HCT116 (cell line): ENCODE measurements at regions not wholly inside any gene's neighbourhood (a gene's known extent, or its start where the extent isn't known, plus 50 kb on each side); places are given as distances from the start of the nearest gene placed in this dataset.

Experiments used
- ATAC-seq: fragments of 200-7000 bp; cut with Tn5 transposase; 2 replicates; pipeline ENCODE4 v1.9.1; 2020; ENCODE audit warnings: mild to moderate bottlenecking, moderate library complexity
- BruUV-seq: library from RNA; stranded (reverse); fragments of 400-500 nt; replicated peaks from 2 replicates; lab custom pipeline; 2021; lab: Mats Ljungman, UMichigan
- CTCF ChIA-PET: fragments of 300-600 bp; sonication (Branson Sonifier 250); formaldehyde crosslinking; loops from one replicate; lab custom pipeline; 2021; ENCODE audit warnings: antibody characterized with exemption; lab: Charles Lee
- POLR2A ChIA-PET: fragments of 300-600, 350-600 bp; sonication (Branson Sonifier 250); formaldehyde crosslinking; loops from one replicate; lab custom pipeline; 2021; ENCODE audit warnings: antibody characterized with exemption; lab: Charles Lee
- RAD21 ChIA-PET, 2 experiments: fragments of 300-600 bp; sonication (Branson Sonifier 250); formaldehyde crosslinking; loops; one replicate each; lab custom pipeline; 2023; ENCODE audit warnings: low total read pairs in 2 of 2; ENCODE audit not compliant: uncharacterized antibody in 2 of 2, unreplicated experiment in 2 of 2, low non-redundant PET in 1 of 2; lab: Charles Lee
- DNase-seq: peaks from one replicate; pipeline ENCODE4 v3.0.0-alpha.2; 2010; ENCODE audit warnings: low read depth, low spot score
- H2AFZ ChIP-seq: fragments of 200-600 bp; shearing (Covaris generic), sonication (generic); 2 replicates; pipeline ENCODE4 v1.6.1; 2017; ENCODE audit warnings: low read depth, mixed run types, mixed read lengths, antibody characterized with exemption, low read length; ENCODE audit not compliant: poor library complexity, severe bottlenecking
- H3K27ac ChIP-seq: 2 replicates; pipeline ENCODE4 v1.5.1; 2012; ENCODE audit warnings: low read depth, low read length
- H3K27me3 ChIP-seq: fragments of 200-600 bp; sonication (generic); 2 replicates; pipeline ENCODE4 v1.6.1; 2016; ENCODE audit warnings: mixed run types, low read length, mixed read lengths; ENCODE audit not compliant: insufficient read depth
- H3K36me3 ChIP-seq, 2 experiments: fragments of 200-500 bp in 1 of 2; fragments of 200-600 bp in 1 of 2; sonication (Bioruptor generic) in 1 of 2; sonication (generic) in 1 of 2; 2 replicates each; pipeline versions ENCODE4 v1.5.1 to v1.6.1; 2014 to 2016; ENCODE audit warnings: low read length in 2 of 2, inconsistent platforms in 1 of 2, mixed read lengths in 1 of 2, mixed run types in 1 of 2; ENCODE audit not compliant: insufficient read depth in 2 of 2, control insufficient read depth in 1 of 2
- H3K4me1 ChIP-seq, 2 experiments: fragments of 200-600 bp in 1 of 2; sonication (generic) in 1 of 2; 2 replicates each; pipeline versions ENCODE4 v1.5.1 to v1.6.1; 2012 to 2017; ENCODE audit warnings: low read length in 2 of 2, inconsistent platforms in 1 of 2, mild to moderate bottlenecking in 1 of 2, mixed read lengths in 1 of 2, mixed run types in 1 of 2, moderate library complexity in 1 of 2; ENCODE audit not compliant: insufficient read depth in 2 of 2, control insufficient read depth in 1 of 2
- H3K4me2 ChIP-seq: fragments of 200-600 bp; sonication (generic); 2 replicates; pipeline ENCODE4 v1.6.1; 2017; ENCODE audit warnings: mixed run types, low read length, mixed read lengths
- H3K4me3 ChIP-seq, 2 experiments: fragments of 200-600 bp in 1 of 2; sonication (generic) in 1 of 2; replicated peaks in 1 of 2; 2 replicates each; pipeline ENCODE4 v1.5.1; 2011 to 2016; ENCODE audit warnings: low read length in 2 of 2, control low read depth in 1 of 2, low read depth in 1 of 2, mild to moderate bottlenecking in 1 of 2, mixed read lengths in 1 of 2, mixed run types in 1 of 2
- H3K79me2 ChIP-seq: fragments of 200-600 bp; sonication (generic); 2 replicates; pipeline ENCODE4 v1.6.1; 2017; ENCODE audit warnings: mild to moderate bottlenecking, mixed run types, low read length, moderate library complexity, mixed read lengths; ENCODE audit not compliant: insufficient read depth
- H3K9ac ChIP-seq: fragments of 200-600 bp; sonication (generic); 2 replicates; pipeline ENCODE4 v1.6.1; 2016; ENCODE audit warnings: low read length, mixed read lengths
- H3K9me2 ChIP-seq: fragments of 200-600 bp; sonication (generic), shearing (Covaris generic); 2 replicates; pipeline ENCODE4 v1.6.1; 2017; ENCODE audit warnings: mixed run types, mild to moderate bottlenecking, moderate library complexity; ENCODE audit not compliant: insufficient read depth
- H3K9me3 ChIP-seq, 2 experiments: fragments of 200-500 bp in 1 of 2; fragments of 200-600 bp in 1 of 2; sonication (Bioruptor generic) in 1 of 2; sonication (generic) in 1 of 2; 2 replicates each; pipeline ENCODE4 v1.6.1; 2014 to 2017; ENCODE audit warnings: low read length in 2 of 2, mixed read lengths in 2 of 2, inconsistent platforms in 1 of 2, low read depth in 1 of 2, mild to moderate bottlenecking in 1 of 2, mixed run types in 1 of 2, moderate library complexity in 1 of 2; ENCODE audit not compliant: control insufficient read depth in 1 of 2, insufficient read depth in 1 of 2
- H4K20me1 ChIP-seq: fragments of 200-600 bp; sonication (generic), shearing (Covaris generic); 2 replicates; pipeline ENCODE4 v1.6.1; 2017; ENCODE audit warnings: mixed run types, mild to moderate bottlenecking, moderate library complexity; ENCODE audit not compliant: insufficient read depth
- CEBPB ChIP-seq: IDR thresholded peaks from 2 replicates; pipeline ENCODE4 v1.6.1; 2012; ENCODE audit warnings: low read depth
- ELF1 ChIP-seq: IDR thresholded peaks from 2 replicates; pipeline ENCODE4 v1.6.1; 2012; ENCODE audit warnings: low read depth, borderline replicate concordance
- EZH2 ChIP-seq: fragments of 200-600 bp; sonication (generic); IDR thresholded peaks from 2 replicates; pipeline ENCODE4 v1.6.1; 2017; ENCODE audit warnings: antibody characterized with exemption, mixed run types
- EZH2phosphoT487 ChIP-seq: fragments of 200-600 bp; IDR thresholded peaks from 2 replicates; pipeline ENCODE4 v1.6.1; 2018; ENCODE audit warnings: antibody characterized with exemption, borderline replicate concordance
- FOSL1 ChIP-seq: IDR thresholded peaks from 2 replicates; pipeline ENCODE4 v1.6.1; 2012; ENCODE audit warnings: low read depth
- JUND ChIP-seq: IDR thresholded peaks from 2 replicates; pipeline ENCODE4 v1.6.1; 2012
- RAD21 ChIP-seq: IDR thresholded peaks from 2 replicates; pipeline ENCODE4 v1.6.1; 2012; ENCODE audit warnings: low read depth, mild to moderate bottlenecking
- SRF ChIP-seq: IDR thresholded peaks from 2 replicates; pipeline ENCODE4 v1.6.1; 2012; ENCODE audit warnings: low read depth
- TCF7L2 ChIP-seq: IDR thresholded peaks from 2 replicates; pipeline ENCODE4 v1.7.0; 2011; ENCODE audit warnings: borderline replicate concordance, inconsistent platforms; ENCODE audit not compliant: insufficient read depth, insufficient read length; ENCODE audit errors: extremely low read depth
- YY1 ChIP-seq: IDR thresholded peaks from 2 replicates; pipeline ENCODE4 v1.6.1; 2011; ENCODE audit warnings: low read length, low read depth, moderate library complexity, mild to moderate bottlenecking; ENCODE audit not compliant: insufficient replicate concordance; ENCODE audit errors: extremely low read depth
- ZFX ChIP-seq: fragments of 450-650 bp; IDR thresholded peaks from 2 replicates; pipeline ENCODE4 v1.6.1; 2017
- intact Hi-C: fragments of 100-400 bp; cut with micrococcal nuclease; formaldehyde crosslinking; loops from 2 replicates; pipeline ENCODE4 v1.10.0; 2022
- TF ChIP-seq, protein P1 (sequence below): IDR thresholded peaks from 2 replicates; pipeline ENCODE4 v1.6.1; 2012; ENCODE audit warnings: low read depth
- TF ChIP-seq, protein P2 (sequence below): IDR thresholded peaks from 2 replicates; pipeline ENCODE4 v1.6.1; 2011; ENCODE audit warnings: mild to moderate bottlenecking, low read length, moderate library complexity; ENCODE audit not compliant: insufficient replicate concordance; ENCODE audit errors: extremely low read depth
- TF ChIP-seq, protein P3 (sequence below): IDR thresholded peaks from 2 replicates; pipeline ENCODE4 v1.6.1; 2012
- TF ChIP-seq, protein P4 (sequence below): IDR thresholded peaks from 2 replicates; pipeline ENCODE4 v1.6.1; 2012
- TF ChIP-seq, protein P5 (sequence below), 3 experiments: fragments of 200-600 bp in 1 of 3; sonication (generic) in 1 of 3; IDR thresholded peaks in 2 of 3; conservative IDR thresholded peaks in 1 of 3; 2 replicates each; pipeline ENCODE4 v1.5.1; 2012 to 2017; ENCODE audit warnings: low read depth in 2 of 3, low read length in 2 of 3, antibody characterized with exemption in 1 of 3, borderline replicate concordance in 1 of 3, control low read depth in 1 of 3, mild to moderate bottlenecking in 1 of 3, mixed read lengths in 1 of 3, mixed run types in 1 of 3, moderate library complexity in 1 of 3; ENCODE audit not compliant: insufficient read depth in 1 of 3

GRCh38 chr5:120072068-120072761, 391.9 kb upstream of the PRR16 start:
- Histone ChIP-seq H3K9me3 (no peaks in the 10 kb centered on the region), H3K27ac (no peak overlapping the region), H4K20me1 (no peaks in the 10 kb centered on the region), H2AFZ (no peak overlapping the region), H3K4me1 (no peaks in the 10 kb centered on the region), H3K9ac (no peak overlapping the region), H3K4me2 (no peak overlapping the region), H3K4me3 (no peak overlapping the region), H3K27me3 (no peaks in the 10 kb centered on the region), H3K36me3 (no peaks in the 10 kb centered on the region), H3K79me2 (no peaks in the 10 kb centered on the region), H3K9me2 (no peaks in the 10 kb centered on the region)
- DNase-seq (no peak), ATAC-seq (no peak)
- CTCF ChIA-PET, result no interaction called here
- TF ChIP-seq YY1 (no peak), FOSL1 (no peak), ELF1 (no peak), EZH2phosphoT487 (no peak), RAD21 (no peak), SRF (no peak), JUND (no peak), TCF7L2 (no peak), EZH2 (no peak), ZFX (no peak), CEBPB (no peak)
- TF ChIP-seq, protein P1, sequence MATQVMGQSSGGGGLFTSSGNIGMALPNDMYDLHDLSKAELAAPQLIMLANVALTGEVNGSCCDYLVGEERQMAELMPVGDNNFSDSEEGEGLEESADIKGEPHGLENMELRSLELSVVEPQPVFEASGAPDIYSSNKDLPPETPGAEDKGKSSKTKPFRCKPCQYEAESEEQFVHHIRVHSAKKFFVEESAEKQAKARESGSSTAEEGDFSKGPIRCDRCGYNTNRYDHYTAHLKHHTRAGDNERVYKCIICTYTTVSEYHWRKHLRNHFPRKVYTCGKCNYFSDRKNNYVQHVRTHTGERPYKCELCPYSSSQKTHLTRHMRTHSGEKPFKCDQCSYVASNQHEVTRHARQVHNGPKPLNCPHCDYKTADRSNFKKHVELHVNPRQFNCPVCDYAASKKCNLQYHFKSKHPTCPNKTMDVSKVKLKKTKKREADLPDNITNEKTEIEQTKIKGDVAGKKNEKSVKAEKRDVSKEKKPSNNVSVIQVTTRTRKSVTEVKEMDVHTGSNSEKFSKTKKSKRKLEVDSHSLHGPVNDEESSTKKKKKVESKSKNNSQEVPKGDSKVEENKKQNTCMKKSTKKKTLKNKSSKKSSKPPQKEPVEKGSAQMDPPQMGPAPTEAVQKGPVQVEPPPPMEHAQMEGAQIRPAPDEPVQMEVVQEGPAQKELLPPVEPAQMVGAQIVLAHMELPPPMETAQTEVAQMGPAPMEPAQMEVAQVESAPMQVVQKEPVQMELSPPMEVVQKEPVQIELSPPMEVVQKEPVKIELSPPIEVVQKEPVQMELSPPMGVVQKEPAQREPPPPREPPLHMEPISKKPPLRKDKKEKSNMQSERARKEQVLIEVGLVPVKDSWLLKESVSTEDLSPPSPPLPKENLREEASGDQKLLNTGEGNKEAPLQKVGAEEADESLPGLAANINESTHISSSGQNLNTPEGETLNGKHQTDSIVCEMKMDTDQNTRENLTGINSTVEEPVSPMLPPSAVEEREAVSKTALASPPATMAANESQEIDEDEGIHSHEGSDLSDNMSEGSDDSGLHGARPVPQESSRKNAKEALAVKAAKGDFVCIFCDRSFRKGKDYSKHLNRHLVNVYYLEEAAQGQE, result no peak
- TF ChIP-seq, protein P2, sequence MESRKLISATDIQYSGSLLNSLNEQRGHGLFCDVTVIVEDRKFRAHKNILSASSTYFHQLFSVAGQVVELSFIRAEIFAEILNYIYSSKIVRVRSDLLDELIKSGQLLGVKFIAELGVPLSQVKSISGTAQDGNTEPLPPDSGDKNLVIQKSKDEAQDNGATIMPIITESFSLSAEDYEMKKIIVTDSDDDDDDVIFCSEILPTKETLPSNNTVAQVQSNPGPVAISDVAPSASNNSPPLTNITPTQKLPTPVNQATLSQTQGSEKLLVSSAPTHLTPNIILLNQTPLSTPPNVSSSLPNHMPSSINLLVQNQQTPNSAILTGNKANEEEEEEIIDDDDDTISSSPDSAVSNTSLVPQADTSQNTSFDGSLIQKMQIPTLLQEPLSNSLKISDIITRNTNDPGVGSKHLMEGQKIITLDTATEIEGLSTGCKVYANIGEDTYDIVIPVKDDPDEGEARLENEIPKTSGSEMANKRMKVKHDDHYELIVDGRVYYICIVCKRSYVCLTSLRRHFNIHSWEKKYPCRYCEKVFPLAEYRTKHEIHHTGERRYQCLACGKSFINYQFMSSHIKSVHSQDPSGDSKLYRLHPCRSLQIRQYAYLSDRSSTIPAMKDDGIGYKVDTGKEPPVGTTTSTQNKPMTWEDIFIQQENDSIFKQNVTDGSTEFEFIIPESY, result no peak
- TF ChIP-seq, protein P3, sequence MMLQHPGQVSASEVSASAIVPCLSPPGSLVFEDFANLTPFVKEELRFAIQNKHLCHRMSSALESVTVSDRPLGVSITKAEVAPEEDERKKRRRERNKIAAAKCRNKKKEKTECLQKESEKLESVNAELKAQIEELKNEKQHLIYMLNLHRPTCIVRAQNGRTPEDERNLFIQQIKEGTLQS, result no peak
- TF ChIP-seq, protein P4, sequence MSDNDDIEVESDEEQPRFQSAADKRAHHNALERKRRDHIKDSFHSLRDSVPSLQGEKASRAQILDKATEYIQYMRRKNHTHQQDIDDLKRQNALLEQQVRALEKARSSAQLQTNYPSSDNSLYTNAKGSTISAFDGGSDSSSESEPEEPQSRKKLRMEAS, result no peak
- TF ChIP-seq, protein P5, sequence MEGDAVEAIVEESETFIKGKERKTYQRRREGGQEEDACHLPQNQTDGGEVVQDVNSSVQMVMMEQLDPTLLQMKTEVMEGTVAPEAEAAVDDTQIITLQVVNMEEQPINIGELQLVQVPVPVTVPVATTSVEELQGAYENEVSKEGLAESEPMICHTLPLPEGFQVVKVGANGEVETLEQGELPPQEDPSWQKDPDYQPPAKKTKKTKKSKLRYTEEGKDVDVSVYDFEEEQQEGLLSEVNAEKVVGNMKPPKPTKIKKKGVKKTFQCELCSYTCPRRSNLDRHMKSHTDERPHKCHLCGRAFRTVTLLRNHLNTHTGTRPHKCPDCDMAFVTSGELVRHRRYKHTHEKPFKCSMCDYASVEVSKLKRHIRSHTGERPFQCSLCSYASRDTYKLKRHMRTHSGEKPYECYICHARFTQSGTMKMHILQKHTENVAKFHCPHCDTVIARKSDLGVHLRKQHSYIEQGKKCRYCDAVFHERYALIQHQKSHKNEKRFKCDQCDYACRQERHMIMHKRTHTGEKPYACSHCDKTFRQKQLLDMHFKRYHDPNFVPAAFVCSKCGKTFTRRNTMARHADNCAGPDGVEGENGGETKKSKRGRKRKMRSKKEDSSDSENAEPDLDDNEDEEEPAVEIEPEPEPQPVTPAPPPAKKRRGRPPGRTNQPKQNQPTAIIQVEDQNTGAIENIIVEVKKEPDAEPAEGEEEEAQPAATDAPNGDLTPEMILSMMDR (IDR thresholded peaks at IDR 0.05 in 2 of 3, conservative IDR thresholded peaks at IDR 0.05 in 1 of 3; ENCODE audit: borderline replicate concordance in 1 of 3, insufficient read depth in 1 of 3, low read depth in 2 of 3, low read length in 2 of 3), result no peak
- intact Hi-C loops, result no loop called here
- RAD21 ChIA-PET, result no interaction called here
- POLR2A ChIA-PET, result no interaction called here
- BruUV-seq, result no TSS peak
